GM18505 (cell line): ENCODE measurements at regions not wholly inside any gene's neighbourhood (a gene's known extent, or its start where the extent isn't known, plus 50 kb on each side); places are given as distances from the start of the nearest gene placed in this dataset.
"Not testable (repeated sequence)": the region's sequence is repeated elsewhere in the genome, so short reads cannot be mapped to it uniquely, and the experiment has no call there.

ENCODE experiments used
- ATAC-seq: cut with Tn5 transposase; IDR thresholded peaks from one replicate; pipeline ENCODE4 v1.9.1; 2021; ENCODE audit not compliant: unreplicated experiment
- POLR2A ChIP-seq: IDR thresholded peaks from 4 replicates; pipeline ENCODE4 v1.6.1; 2011; ENCODE audit warnings: borderline replicate concordance; ENCODE audit not compliant: insufficient read depth, insufficient read length; ENCODE audit errors: extremely low read depth

DNA sequence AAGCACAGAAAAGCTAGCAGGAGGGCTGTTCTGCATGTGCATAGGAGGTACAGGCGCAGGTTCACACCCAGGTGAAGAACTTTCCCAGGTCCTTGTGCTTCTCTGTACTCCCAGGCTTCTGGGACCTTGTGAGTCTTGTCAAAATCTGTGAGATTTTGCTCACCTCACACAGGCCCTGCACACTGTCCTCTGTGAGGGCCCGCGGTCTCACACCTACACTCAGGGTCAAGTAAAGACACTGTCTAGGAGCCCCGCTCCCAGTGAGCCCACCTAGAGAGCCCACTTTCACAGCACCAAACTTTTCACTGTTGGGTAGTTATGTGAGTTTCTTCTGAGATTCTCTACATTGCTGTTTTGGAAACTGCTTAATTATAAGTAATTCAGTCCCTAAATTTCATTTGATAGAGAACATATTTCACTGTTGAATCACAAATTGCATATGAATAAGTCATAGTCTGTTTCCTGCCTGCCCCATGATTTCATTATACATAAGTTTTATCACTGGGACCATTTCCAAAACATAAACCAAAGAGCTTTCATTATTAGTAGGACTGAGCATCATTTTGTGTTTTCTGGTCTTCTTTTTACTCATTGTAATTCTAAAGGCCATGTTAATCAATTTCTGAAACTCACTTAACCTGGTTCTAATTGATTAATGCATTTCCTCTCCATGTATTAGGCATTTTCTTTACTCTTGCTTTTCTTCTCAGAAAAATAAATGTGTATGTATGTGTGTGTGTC lies 234.2 kb upstream of the SPOPL start:
- peak; percentile 86 for ATAC-seq
- TF ChIP-seq POLR2A: no peak

DNA sequence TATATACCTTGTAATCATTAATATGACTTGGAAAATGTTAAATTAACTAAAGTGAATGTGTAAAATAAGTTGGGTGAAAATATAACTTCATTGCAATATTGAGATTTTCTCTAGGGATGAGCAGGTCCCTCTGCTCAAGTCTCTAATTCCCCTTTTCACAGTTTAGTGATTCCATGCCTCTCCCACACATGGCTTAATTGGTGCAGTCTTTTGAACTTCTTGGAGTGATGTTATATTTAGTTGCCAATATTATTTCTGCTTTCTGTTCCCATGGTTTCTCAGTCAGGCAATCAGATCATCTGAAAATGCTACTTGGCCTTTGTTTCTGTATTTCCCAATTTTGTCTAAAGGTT lies 233.7 kb upstream of the SPOPL start:
- TF ChIP-seq POLR2A: no peak
- peak; percentile 31 for ATAC-seq

- ATAC-seq: no peak
- TF ChIP-seq POLR2A: no peak
Measured at GRCh38 chr2:138269765-138270164, 231.8 kb upstream of the SPOPL start.

GRCh38 chr2:138271467-138271866 lies 230.1 kb upstream of the SPOPL start:
- TF ChIP-seq POLR2A: no peak
- ATAC-seq: no peak

DNA sequence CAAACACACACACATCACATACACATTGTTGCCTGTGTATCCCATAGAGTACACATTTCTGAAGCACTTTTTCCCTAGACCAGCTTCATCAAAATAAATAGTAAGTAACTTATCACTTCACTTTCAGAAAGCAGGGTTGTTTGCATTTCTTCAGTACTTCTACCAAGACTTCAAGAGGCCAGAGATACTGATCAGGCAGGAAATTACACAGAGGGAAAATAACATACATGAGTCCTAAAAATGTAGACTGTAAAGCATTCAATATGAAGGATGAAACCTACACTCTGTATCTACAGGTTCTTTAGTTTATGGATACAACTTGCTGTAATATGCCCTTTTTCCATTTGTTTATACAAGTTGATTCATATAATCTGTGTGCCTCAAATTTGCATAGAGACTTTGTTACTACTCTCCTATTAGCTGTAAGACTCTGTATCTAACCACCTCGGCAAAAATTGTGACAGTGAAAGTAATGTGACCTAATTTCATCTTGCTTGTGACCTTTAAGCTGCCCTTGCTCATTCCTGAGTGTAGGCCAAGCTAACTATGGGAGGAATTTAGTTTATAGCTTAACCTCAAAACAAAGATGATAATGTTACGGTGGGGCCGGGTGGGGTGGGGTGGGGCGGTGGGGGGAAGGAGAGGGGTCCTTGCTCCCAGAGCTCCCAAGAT lies 228.9 kb upstream of the SPOPL start:
- TF ChIP-seq POLR2A: no peak
- ATAC-seq: no peak

DNA sequence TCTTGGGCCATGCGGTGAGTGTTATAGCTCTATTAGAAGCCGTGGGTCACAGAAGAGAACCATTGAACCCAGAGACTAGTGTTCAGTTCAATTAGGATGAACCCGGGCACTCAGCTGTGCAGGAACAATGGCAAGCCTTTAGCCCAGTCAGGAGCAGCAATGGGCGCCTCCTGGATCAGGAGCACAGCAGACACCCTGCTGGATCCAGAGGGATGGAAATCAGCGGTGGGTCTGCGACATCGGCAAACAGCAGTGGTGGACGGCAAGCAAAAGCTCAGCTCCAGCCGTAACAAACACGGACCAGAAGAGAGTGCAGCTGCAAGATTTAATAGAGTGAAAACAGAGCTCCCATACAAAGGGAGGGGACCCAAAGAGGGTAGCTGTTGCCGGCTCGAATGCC lies 228.3 kb upstream of the SPOPL start:
- ATAC-seq: not testable (repeated sequence)

DNA sequence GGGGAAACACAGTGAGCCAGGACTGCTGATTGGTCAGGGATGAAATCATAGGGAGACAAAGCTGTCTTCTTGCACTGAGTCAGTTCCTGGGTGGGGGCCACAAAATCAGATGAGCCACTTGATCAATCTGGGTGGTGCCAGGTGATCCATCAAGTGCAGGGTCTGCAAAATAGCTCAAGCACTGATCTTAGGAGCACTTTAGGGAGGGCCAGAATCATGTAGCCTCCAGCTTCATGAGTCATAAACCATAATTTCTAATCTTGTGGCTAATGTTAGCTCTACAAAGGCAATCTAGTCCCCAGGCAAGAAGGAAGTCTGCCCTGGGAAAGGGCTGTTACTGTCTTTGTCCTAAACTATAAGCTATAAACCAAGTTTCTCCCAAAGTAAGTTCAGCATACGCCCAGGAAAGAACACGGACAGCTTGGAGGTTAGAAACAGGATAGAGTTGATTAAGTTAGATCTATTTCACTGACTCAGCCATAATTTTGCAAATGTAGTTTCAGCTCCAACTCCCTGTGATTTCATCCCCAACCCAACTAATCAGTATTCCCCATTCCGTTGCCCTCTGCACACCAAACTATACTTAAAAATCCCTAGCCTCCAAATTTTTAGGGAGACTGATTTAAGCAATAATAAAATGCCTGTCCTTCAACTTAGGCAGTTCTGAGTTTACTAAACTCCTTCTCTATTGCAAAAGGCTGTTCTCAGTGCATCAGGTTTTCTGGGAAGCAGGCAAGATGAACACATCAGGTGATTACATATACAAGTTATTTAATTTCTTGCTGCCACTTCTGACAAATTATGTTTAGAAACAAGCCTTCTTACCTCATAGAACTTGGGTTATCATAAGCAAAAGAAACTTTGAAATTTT lies 226.9 kb upstream of the SPOPL start:
- TF ChIP-seq POLR2A: no peak
- no peak for ATAC-seq

- TF ChIP-seq POLR2A: no peak
- no peak for ATAC-seq
Measured at GRCh38 chr2:138275292-138275690, 226.3 kb upstream of the SPOPL start.

GRCh38 chr2:138275881-138276280 lies 225.7 kb upstream of the SPOPL start:
- ATAC-seq: no peak
- TF ChIP-seq POLR2A: no peak

DNA sequence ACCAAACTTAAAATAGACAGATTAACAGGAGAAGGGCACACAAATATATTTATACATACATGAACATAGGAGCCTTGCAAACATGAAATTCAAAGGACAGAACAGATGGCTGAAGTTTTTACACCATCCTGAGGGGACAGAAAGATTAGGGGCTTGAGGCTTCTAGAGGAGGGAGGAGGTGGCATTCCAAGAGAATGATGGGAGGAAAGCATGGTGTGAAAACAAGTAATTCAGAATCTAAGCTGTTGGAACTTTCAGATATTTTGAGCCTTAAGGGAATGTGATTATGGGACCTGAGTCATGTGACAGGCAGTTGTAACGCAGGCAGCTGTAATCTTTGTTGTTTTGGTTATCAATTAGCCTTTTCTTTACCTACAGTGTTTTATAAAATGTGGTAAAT lies 225.2 kb upstream of the SPOPL start:
- no peak for ATAC-seq
- no peak for TF ChIP-seq POLR2A

DNA sequence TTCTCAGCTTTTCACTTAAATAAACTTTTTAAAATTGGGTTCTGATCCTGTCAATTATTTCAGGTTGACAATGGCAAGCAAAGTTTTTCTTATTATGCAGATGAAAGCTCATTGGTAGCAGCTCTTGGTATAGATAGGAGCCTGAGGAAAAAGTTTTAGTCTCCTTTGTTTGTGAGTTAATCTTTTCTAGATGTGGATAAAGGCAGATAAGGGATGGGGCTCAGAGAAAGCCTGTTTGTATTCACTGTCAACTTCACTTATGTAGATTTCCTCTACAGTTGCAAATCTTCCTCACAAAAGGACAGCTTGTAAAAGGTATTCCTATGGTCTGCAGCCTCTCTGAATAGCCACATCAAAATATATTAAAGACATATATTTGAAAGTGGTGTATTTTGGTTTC lies 224.5 kb upstream of the SPOPL start:
- no peak for TF ChIP-seq POLR2A
- ATAC-seq: no peak

DNA sequence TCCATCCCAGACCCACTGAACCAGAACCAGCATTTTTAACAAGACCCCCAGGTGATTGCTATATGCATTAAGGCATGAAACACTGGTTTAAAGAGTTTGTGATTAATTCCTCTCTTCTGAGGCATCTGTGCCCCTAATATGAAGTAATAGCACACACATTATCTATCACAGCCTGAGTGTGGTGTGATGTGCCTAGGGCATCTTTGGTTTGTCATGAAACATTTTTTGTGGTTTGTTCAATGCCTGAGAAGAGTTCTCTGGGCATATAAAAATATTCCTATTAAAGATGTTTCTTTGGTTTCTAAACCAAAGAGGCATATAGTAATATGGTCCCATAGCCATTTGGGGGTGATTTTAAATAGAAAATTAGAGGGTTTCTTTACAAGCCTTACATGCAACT lies 221.7 kb upstream of the SPOPL start:
- no peak for TF ChIP-seq POLR2A
- no peak for ATAC-seq

- ATAC-seq: no peak
- no peak for TF ChIP-seq POLR2A
Measured at GRCh38 chr2:138280999-138281695, 220.4 kb upstream of the SPOPL start.

DNA sequence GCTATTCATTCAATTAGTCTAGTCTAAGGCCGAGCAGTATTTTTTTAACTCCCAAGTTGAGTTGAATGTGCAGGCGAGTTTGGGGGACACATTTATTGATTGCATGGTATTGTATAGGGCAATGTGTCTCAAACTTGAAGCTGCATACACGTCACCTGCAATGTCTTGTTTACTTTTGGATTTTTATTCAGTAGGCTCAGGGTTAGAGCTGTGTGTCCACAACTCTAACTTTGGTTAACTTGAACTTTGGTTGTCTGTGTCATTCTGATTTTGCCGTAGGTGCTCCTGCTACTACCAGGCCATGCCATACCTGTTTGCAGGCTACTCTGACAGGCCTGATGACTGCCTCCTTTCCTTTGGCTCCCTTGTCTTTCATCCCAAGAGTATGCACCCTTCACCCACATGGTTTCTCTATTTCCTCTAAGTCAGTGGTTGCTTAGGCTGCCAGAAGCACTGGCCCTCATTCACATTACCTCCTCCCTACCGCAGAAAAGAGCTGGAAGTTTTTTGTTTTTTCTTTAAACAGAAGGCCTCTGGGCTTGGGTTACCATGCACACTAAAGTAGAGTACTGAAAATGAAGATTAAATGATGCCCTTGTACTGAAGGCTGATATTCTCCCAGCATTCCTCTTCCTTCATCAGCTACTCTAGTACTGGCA lies 219.4 kb upstream of the SPOPL start:
- TF ChIP-seq POLR2A: no peak
- ATAC-seq: no peak

DNA sequence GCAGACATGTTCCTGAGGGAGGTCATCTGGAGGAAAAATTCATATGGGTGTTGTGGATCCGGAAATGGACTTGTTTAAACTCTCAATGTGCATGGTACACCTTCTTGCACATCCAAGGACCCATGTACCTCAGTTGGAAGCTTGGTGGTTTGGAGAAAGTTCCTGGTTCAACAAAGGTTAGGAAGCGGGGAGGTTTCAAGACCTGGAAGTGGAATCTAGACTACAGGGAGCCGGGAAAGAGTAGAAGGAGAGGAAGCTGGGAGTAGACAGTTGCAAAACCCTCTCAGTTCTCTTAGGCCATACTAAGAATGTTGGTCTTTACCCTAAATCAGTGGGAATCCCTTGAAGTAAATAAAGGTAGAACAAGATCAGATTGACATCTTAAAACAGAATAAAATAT lies 209.8 kb upstream of the SPOPL start:
- no peak for ATAC-seq
- TF ChIP-seq POLR2A: no peak
